H9 (cell line): ENCODE measurements at regions not wholly inside any gene's neighbourhood (a gene's known extent, or its start where the extent isn't known, plus 50 kb on each side); places are given as distances from the start of the nearest gene placed in this dataset.

Source experiments
- DNase-seq: peaks from one replicate; pipeline ENCODE4 v3.0.0-alpha.2; 2017
- H2AFZ ChIP-seq: one replicate; pipeline ENCODE4 v1.6.1; 2013; ENCODE audit warnings: mild to moderate bottlenecking, low read length, control low read depth, moderate library complexity
- H2AK5ac ChIP-seq: 2 replicates; pipeline ENCODE4 v1.6.1; 2013; ENCODE audit warnings: low read length, control low read depth, mixed read lengths; ENCODE audit not compliant: insufficient read length
- H2BK120ac ChIP-seq: one replicate; pipeline ENCODE4 v1.6.1; 2013; ENCODE audit warnings: low read depth, mild to moderate bottlenecking, low read length, control low read depth, inconsistent platforms; ENCODE audit not compliant: poor library complexity, severe bottlenecking
- H2BK12ac ChIP-seq: 2 replicates; pipeline ENCODE4 v1.6.1; 2013; ENCODE audit warnings: low read length, control low read depth, mixed read lengths, low read depth; ENCODE audit not compliant: insufficient read length
- H2BK15ac ChIP-seq: 2 replicates; pipeline ENCODE4 v1.6.1; 2013; ENCODE audit warnings: low read depth, low read length, control low read depth
- H2BK20ac ChIP-seq: one replicate; pipeline ENCODE4 v1.6.1; 2013; ENCODE audit warnings: low read depth, mild to moderate bottlenecking, low read length, control low read depth, inconsistent platforms; ENCODE audit not compliant: poor library complexity, severe bottlenecking
- H2BK5ac ChIP-seq: 2 replicates; pipeline ENCODE4 v1.6.1; 2013; ENCODE audit warnings: low read length, control low read depth, mixed read lengths; ENCODE audit not compliant: insufficient read length
- H3K14ac ChIP-seq: 2 replicates; pipeline ENCODE4 v1.6.1; 2013; ENCODE audit warnings: low read length, control low read depth; ENCODE audit not compliant: insufficient read depth
- H3K18ac ChIP-seq: 2 replicates; pipeline ENCODE4 v1.6.1; 2013; ENCODE audit warnings: low read depth, mild to moderate bottlenecking, mixed read lengths, low read length, control low read depth; ENCODE audit not compliant: insufficient read length
- H3K23ac ChIP-seq: 2 replicates; pipeline ENCODE4 v1.6.1; 2013; ENCODE audit warnings: low read length, control low read depth, mixed read lengths, low read depth; ENCODE audit not compliant: insufficient read length
- H3K23me2 ChIP-seq: 2 replicates; pipeline ENCODE4 v1.6.1; 2013; ENCODE audit warnings: low read depth, mild to moderate bottlenecking, mixed read lengths, low read length, control low read depth; ENCODE audit not compliant: insufficient read length, poor library complexity, severe bottlenecking
- H3K27ac ChIP-seq: 2 replicates; pipeline ENCODE4 v1.5.1; 2013; ENCODE audit warnings: low read length, control low read depth, mixed read lengths, low read depth; ENCODE audit not compliant: insufficient read length
- H3K27me3 ChIP-seq: 2 replicates; pipeline ENCODE4 v1.6.1; 2013; ENCODE audit warnings: low read length, control low read depth, inconsistent platforms; ENCODE audit not compliant: insufficient read depth
- H3K4ac ChIP-seq: 2 replicates; pipeline ENCODE4 v1.6.1; 2013; ENCODE audit warnings: low read depth, mild to moderate bottlenecking, control low read depth, inconsistent platforms, low read length, moderate library complexity
- H3K4me1 ChIP-seq: 2 replicates; pipeline ENCODE4 v1.6.1; 2013; ENCODE audit warnings: low read length, control low read depth, inconsistent platforms; ENCODE audit not compliant: insufficient read depth
- H3K4me2 ChIP-seq: 2 replicates; pipeline ENCODE4 v1.6.1; 2013; ENCODE audit warnings: low read length, control low read depth, mixed read lengths; ENCODE audit not compliant: insufficient read length, insufficient read depth
- H3K56ac ChIP-seq: 2 replicates; pipeline ENCODE4 v1.6.1; 2013; ENCODE audit warnings: low read depth, mild to moderate bottlenecking, mixed read lengths, low read length, control low read depth; ENCODE audit not compliant: insufficient read length
- H3K79me1 ChIP-seq: 2 replicates; pipeline ENCODE4 v1.6.1; 2013; ENCODE audit warnings: low read depth, mild to moderate bottlenecking, moderate library complexity, low read length, control low read depth, inconsistent platforms; ENCODE audit not compliant: insufficient read depth, poor library complexity, severe bottlenecking
- H3K79me2 ChIP-seq: 2 replicates; pipeline ENCODE4 v1.6.1; 2013; ENCODE audit warnings: low read length, control low read depth, inconsistent platforms; ENCODE audit not compliant: insufficient read depth
- H3K9ac ChIP-seq: 2 replicates; pipeline ENCODE4 v1.6.1; 2013; ENCODE audit warnings: low read length, control low read depth, mixed read lengths; ENCODE audit not compliant: insufficient read length; ENCODE audit errors: extremely low read depth
- H3K9me3 ChIP-seq: one replicate; pipeline ENCODE4 v1.6.1; 2013; ENCODE audit warnings: low read depth, low read length, inconsistent platforms; ENCODE audit not compliant: control insufficient read depth
- H3T11ph ChIP-seq: one replicate; pipeline ENCODE4 v1.6.1; 2013; ENCODE audit warnings: mild to moderate bottlenecking, low read length, control low read depth, inconsistent platforms
- H4K20me1 ChIP-seq: one replicate; pipeline ENCODE4 v1.6.1; 2013; ENCODE audit not compliant: control insufficient read depth, insufficient read length, insufficient read depth
- H4K5ac ChIP-seq: 2 replicates; pipeline ENCODE4 v1.6.1; 2013; ENCODE audit warnings: low read depth, mild to moderate bottlenecking, mixed read lengths, low read length, control low read depth; ENCODE audit not compliant: insufficient read length
- H4K8ac ChIP-seq: replicated peaks from 2 replicates; pipeline ENCODE4 v1.6.1; 2013; ENCODE audit warnings: low read length, control low read depth, mixed read lengths, low read depth; ENCODE audit not compliant: insufficient read length
- H4K91ac ChIP-seq: 2 replicates; pipeline ENCODE4 v1.6.1; 2013; ENCODE audit warnings: low read depth, mild to moderate bottlenecking, moderate library complexity, mixed read lengths, low read length, control low read depth; ENCODE audit not compliant: insufficient read length
- H3K27ac Mint-ChIP-seq, 3 experiments: 2 replicates in 2 of 3; 3 replicates in 1 of 3; pipeline ENCODE4 v1.8.0; 2020 to 2021; ENCODE audit warnings: mixed read lengths in 3 of 3, mild to moderate bottlenecking in 1 of 3, moderate library complexity in 1 of 3
- H3K27me3 Mint-ChIP-seq: 2 replicates; pipeline ENCODE4 v1.8.0; 2021; ENCODE audit warnings: low read depth, mild to moderate bottlenecking, moderate library complexity, mixed read lengths
- H3K36me3 Mint-ChIP-seq, 3 experiments: 2 replicates in 2 of 3; 3 replicates in 1 of 3; pipeline ENCODE4 v1.8.0; 2020 to 2021; ENCODE audit warnings: low read depth in 3 of 3, mixed read lengths in 3 of 3; ENCODE audit not compliant: insufficient read depth in 1 of 3
- H3K4me1 Mint-ChIP-seq, 2 experiments: 2 replicates each; pipeline ENCODE4 v1.8.0; 2020; ENCODE audit warnings: mixed read lengths in 2 of 2
- H3K4me3 Mint-ChIP-seq, 2 experiments: 2 replicates in 1 of 2; 3 replicates in 1 of 2; pipeline ENCODE4 v1.8.0; 2020 to 2021; ENCODE audit warnings: mild to moderate bottlenecking in 2 of 2, mixed read lengths in 2 of 2, moderate library complexity in 1 of 2
- H3K9me3 Mint-ChIP-seq, 2 experiments: 2 replicates in 1 of 2; 3 replicates in 1 of 2; pipeline ENCODE4 v1.8.0; 2020; ENCODE audit warnings: mild to moderate bottlenecking in 2 of 2, mixed read lengths in 2 of 2, moderate library complexity in 1 of 2
- WGBS: extraction: QIAGEN DNeasy Blood & Tissue Kit; methylation state at CpG from one replicate; pipeline ENCODE4 v1.1.7; 2013; ENCODE audit warnings: missing lambda C conversion rate, low lambda C conversion rate, mixed read lengths; ENCODE audit not compliant: insufficient read length; ENCODE audit errors: extremely low coverage; 5-methylcytosine and 5-hydroxymethylcytosine counted together
- TF ChIP-seq, protein P1 (sequence below): fragments of 200-600 bp; sonication (generic); conservative IDR thresholded peaks from 3 replicates; pipeline ENCODE4 v1.8.0; 2021; ENCODE audit warnings: antibody characterized with exemption, mild to moderate bottlenecking

GRCh38 chr1:188904201-188904600, 1573.5 kb downstream of the BRINP3 start:
- H2BK120ac ChIP-seq: no peak overlapping the region
- no peak overlapping the region for H2BK12ac ChIP-seq
- no peak overlapping the region for H3K56ac ChIP-seq
- no peaks in the 10 kb centered on the region for H3K9me3 ChIP-seq
- H3K27me3 Mint-ChIP-seq: no peaks in the 10 kb centered on the region
- H3K27ac Mint-ChIP-seq: no peak overlapping the region
- H3K18ac ChIP-seq: no peak overlapping the region
- no peak overlapping the region for H3K4me3 Mint-ChIP-seq
- no peak for DNase-seq
- no peaks in the 10 kb centered on the region for H3K79me1 ChIP-seq
- H3T11ph ChIP-seq: no peak overlapping the region
- no peak overlapping the region for H2BK5ac ChIP-seq
- no peak overlapping the region for H2BK20ac ChIP-seq
- H3K36me3 Mint-ChIP-seq: no peaks in the 10 kb centered on the region
- H3K23me2 ChIP-seq: no peaks in the 10 kb centered on the region
- no peak overlapping the region for H2AFZ ChIP-seq
- no peak overlapping the region for H4K91ac ChIP-seq
- H3K9me3 Mint-ChIP-seq: no peaks in the 10 kb centered on the region
- H3K4me1 ChIP-seq: peaks cover 3% of the 10 kb centered on the region
- TF ChIP-seq, protein P1, sequence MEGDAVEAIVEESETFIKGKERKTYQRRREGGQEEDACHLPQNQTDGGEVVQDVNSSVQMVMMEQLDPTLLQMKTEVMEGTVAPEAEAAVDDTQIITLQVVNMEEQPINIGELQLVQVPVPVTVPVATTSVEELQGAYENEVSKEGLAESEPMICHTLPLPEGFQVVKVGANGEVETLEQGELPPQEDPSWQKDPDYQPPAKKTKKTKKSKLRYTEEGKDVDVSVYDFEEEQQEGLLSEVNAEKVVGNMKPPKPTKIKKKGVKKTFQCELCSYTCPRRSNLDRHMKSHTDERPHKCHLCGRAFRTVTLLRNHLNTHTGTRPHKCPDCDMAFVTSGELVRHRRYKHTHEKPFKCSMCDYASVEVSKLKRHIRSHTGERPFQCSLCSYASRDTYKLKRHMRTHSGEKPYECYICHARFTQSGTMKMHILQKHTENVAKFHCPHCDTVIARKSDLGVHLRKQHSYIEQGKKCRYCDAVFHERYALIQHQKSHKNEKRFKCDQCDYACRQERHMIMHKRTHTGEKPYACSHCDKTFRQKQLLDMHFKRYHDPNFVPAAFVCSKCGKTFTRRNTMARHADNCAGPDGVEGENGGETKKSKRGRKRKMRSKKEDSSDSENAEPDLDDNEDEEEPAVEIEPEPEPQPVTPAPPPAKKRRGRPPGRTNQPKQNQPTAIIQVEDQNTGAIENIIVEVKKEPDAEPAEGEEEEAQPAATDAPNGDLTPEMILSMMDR: no peak
- no peak overlapping the region for H4K5ac ChIP-seq
- no peak overlapping the region for H3K9ac ChIP-seq
- no peak overlapping the region for H3K14ac ChIP-seq
- peaks cover 5% of the 10 kb centered on the region in 2 experiments; a peak in 2 of 4 replicates for H3K4me1 Mint-ChIP-seq
- H2AK5ac ChIP-seq: no peak overlapping the region
- H3K27ac ChIP-seq: no peak overlapping the region
- H4K20me1 ChIP-seq: no peaks in the 10 kb centered on the region
- no peak overlapping the region for H2BK15ac ChIP-seq
- WGBS: no CpG with 5 or more reads among the region's 2 CpGs
- no peak overlapping the region for H3K23ac ChIP-seq
- no peaks in the 10 kb centered on the region for H3K27me3 ChIP-seq
- no peaks in the 10 kb centered on the region for H3K79me2 ChIP-seq
- H3K4me2 ChIP-seq: no peak overlapping the region
- no peak overlapping the region for H3K4ac ChIP-seq
- no peak overlapping the region for H4K8ac ChIP-seq
